Activated naive CD8-positive, alpha-beta T cell treated with anti-CD3 and anti-CD28 coated beads for 36 hours (primary cell): ENCODE measurements at regions not wholly inside any gene's neighbourhood (a gene's known extent, or its start where the extent isn't known, plus 50 kb on each side); places are given as distances from the start of the nearest gene placed in this dataset.

Source experiments
- DNase-seq: peaks from one replicate; pipeline ENCODE4 v3.0.0; 2021
- H3K27ac Mint-ChIP-seq: one replicate; pipeline ENCODE4 v1.8.0; 2022; ENCODE audit warnings: mild to moderate bottlenecking, moderate library complexity, mixed read lengths
- H3K27me3 Mint-ChIP-seq: one replicate; pipeline ENCODE4 v1.8.0; 2022; ENCODE audit warnings: mild to moderate bottlenecking, mixed read lengths
- H3K36me3 Mint-ChIP-seq: one replicate; pipeline ENCODE4 v1.8.0; 2021; ENCODE audit warnings: mild to moderate bottlenecking, mixed read lengths
- H3K4me1 Mint-ChIP-seq: one replicate; pipeline ENCODE4 v1.8.0; 2021; ENCODE audit warnings: mixed read lengths
- H3K4me3 Mint-ChIP-seq: one replicate; pipeline ENCODE4 v1.8.0; 2022; ENCODE audit warnings: mild to moderate bottlenecking, moderate library complexity, mixed read lengths
- H3K9me3 Mint-ChIP-seq: one replicate; pipeline ENCODE4 v1.8.0; 2022; ENCODE audit warnings: mixed read lengths

DNA sequence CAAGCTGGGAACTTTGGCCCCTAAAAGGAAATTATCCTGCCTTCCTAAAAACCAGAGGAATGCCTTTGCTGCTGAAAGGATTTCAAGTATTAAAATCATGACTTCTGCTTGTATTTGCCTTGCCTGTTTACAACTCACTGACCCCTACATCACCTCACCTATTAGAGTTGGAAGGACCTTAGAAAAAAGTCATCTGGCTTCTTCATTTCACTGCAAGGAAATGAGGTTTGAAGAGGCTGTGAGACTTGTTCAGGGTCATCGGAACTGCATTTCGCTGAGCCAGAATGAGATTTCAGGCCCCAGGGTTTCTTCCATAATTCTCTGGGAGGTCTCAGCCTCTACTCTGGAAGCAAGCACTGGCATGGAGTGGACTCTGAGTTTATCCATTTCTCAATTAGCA is 304.1 kb downstream of the BUD13 start:
- Mint-ChIP-seq H3K4me1 (no peaks in the 10 kb centered on the region), H3K9me3 (no peaks in the 10 kb centered on the region), H3K27ac (no peak overlapping the region), H3K27me3 (peaks cover 26% of the 10 kb centered on the region), H3K4me3 (no peak overlapping the region), H3K36me3 (no peaks in the 10 kb centered on the region)
- DNase-seq, result no peak

DNA sequence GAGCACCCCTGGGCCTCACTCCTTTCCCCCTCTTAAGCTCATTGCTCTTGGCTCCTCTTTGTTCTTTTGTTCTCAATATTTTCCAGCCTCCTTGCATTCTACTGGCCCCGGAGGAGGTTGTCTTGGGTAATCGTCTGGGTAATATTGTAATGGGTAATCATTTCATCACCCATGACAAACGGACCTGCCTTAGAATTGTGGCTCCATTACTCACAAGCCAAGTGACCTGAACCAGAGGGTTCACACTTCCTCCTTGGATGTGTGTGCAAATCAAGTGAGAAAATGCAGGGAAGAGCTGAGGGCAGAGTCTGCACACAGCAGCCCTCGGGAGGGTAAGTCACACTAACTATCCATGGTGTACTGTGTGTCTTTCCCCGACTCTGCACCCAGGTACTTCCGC is 305.0 kb downstream of the BUD13 start:
- peaks cover 21% of the 10 kb centered on the region for H3K27me3 Mint-ChIP-seq
- H3K36me3 Mint-ChIP-seq, result no peaks in the 10 kb centered on the region
- H3K9me3 Mint-ChIP-seq, result no peaks in the 10 kb centered on the region
- no peak for DNase-seq
- no peak overlapping the region for H3K27ac Mint-ChIP-seq
- no peaks in the 10 kb centered on the region for H3K4me1 Mint-ChIP-seq
- H3K4me3 Mint-ChIP-seq, result no peak overlapping the region

DNA sequence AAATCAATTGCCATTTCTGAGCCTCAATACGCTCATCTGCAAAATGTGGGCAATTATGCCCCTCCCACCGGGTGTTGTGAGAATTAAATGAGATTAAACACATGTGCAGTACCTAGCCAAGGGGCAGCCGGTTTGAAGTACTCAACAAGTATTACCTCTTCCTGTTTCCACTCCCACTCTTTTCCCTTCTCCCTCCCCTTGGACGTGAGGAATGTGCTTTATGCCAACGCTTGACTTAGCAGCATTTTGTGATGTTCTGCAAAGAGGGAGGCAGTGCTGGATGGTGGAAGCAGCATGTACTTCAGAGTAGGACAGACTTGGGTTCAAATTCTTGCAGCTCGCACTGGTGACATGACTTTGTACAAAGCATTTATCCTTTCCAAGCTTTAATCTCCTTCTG is 306.0 kb downstream of the BUD13 start:
- no peak overlapping the region for H3K27ac Mint-ChIP-seq
- H3K4me3 Mint-ChIP-seq, result no peak overlapping the region
- no peaks in the 10 kb centered on the region for H3K9me3 Mint-ChIP-seq
- no peak for DNase-seq
- H3K36me3 Mint-ChIP-seq, result no peaks in the 10 kb centered on the region
- no peaks in the 10 kb centered on the region for H3K4me1 Mint-ChIP-seq
- H3K27me3 Mint-ChIP-seq, result peaks cover 15% of the 10 kb centered on the region

DNA sequence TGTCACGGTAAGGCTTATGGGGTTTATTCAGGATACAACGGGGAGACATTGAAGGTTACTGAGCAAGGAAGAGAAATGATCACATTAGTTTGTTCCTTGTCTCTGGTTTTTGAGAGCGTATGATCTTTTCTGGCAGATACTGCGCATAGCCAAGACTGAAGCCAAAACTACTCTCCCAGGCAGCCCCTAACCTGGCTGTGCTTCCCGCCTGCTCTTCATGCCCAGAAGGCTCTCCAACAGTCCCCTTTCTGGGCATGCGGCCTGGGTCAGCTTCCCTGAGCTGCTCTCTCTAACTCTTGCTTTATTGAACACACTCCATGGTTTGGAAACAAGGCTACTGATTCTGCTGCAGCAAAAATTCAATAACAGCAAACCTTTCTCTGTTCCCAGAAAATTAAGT is 306.6 kb downstream of the BUD13 start:
- no peaks in the 10 kb centered on the region for H3K9me3 Mint-ChIP-seq
- H3K27ac Mint-ChIP-seq, result no peak overlapping the region
- peaks cover 19% of the 10 kb centered on the region for H3K27me3 Mint-ChIP-seq
- no peaks in the 10 kb centered on the region for H3K4me1 Mint-ChIP-seq
- no peaks in the 10 kb centered on the region for H3K36me3 Mint-ChIP-seq
- DNase-seq, result no peak
- H3K4me3 Mint-ChIP-seq, result no peak overlapping the region

DNA sequence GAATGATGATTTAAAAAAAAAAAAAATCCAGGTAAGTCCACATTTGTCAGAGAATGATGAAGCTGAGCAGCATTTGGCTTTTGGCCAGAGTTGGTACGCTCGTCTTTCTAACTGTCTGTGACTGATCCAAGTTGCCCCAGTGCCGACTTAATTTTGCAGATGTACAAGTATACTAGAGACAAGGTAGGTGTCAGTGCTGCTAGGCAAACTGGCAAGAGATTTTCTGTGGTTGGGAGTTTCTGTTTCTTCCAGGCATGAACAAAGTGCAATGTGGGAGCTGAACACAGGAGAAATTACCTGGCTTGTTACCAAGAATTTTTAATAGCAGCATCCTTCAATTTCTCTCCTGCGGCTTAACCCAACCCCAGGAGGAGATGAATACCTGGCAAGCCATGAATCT is 307.7 kb downstream of the BUD13 start:
- no peak for DNase-seq
- Mint-ChIP-seq H3K4me1 (no peaks in the 10 kb centered on the region), H3K27ac (no peak overlapping the region), H3K36me3 (no peaks in the 10 kb centered on the region), H3K9me3 (no peaks in the 10 kb centered on the region), H3K4me3 (no peak overlapping the region), H3K27me3 (peaks cover 20% of the 10 kb centered on the region)

DNA sequence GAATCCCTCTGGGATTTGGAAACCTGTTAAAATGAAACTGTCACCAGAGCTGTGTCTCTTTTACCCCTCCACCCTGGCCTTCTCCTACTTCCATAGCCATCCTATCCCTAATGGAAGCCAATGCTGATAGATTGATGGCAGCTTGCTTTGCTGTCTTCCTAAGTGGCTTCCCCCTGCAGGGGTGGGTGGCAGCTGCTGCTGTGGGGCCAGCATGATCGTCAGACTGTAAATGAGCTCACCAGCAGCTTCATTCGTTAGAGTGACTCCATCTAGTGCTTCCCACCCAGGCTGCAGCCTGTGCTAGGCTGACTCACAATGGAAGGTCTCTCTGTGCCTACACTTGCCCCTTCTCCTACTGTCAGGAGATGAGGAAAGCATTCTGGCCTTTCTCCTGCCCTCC is 311.0 kb downstream of the BUD13 start:
- H3K27me3 Mint-ChIP-seq, result peaks cover 21% of the 10 kb centered on the region
- H3K9me3 Mint-ChIP-seq, result no peaks in the 10 kb centered on the region
- no peaks in the 10 kb centered on the region for H3K36me3 Mint-ChIP-seq
- H3K4me3 Mint-ChIP-seq, result no peak overlapping the region
- no peaks in the 10 kb centered on the region for H3K4me1 Mint-ChIP-seq
- no peak for DNase-seq
- H3K27ac Mint-ChIP-seq, result no peak overlapping the region

DNA sequence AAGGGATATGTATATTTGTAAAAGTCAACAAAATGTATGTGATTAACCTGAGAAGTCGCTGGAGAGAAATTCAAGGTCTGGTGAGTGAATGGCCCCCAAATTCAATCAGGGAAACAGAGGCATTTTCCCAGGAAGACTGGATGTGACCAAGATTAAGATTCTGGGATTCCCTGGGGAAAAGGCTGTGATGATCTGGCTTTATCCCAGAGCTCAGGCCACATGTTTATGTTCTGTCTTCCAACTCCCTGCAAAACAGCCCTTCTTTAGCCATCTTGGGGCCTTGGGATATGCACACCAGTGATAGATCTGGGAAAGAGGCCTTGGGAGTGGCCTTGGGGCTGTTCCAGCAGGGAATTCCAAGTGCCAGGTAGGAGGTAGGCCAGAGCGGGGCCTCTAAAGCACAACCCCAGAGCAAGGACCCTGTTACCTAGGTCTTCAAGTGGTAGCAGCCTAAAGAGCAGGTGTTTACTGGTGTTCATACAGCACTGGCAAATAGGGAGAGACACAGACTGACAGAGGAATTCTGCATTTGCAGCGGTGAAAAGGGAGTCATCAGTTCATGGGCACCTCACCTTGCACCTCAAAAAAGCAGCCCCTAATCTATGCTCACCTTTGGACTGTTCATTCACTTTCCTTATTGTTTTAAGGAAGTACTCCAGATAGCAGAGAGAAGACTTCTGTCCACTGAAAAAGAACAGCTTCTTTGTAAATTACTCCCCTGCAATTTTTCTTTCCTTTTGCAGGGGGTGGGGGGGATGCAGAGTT is 312.4 kb downstream of the BUD13 start:
- Mint-ChIP-seq H3K4me1 (no peaks in the 10 kb centered on the region), H3K27me3 (peaks cover 17% of the 10 kb centered on the region), H3K36me3 (no peaks in the 10 kb centered on the region), H3K9me3 (no peaks in the 10 kb centered on the region), H3K27ac (no peak overlapping the region), H3K4me3 (no peak overlapping the region)
- no peak for DNase-seq

DNA sequence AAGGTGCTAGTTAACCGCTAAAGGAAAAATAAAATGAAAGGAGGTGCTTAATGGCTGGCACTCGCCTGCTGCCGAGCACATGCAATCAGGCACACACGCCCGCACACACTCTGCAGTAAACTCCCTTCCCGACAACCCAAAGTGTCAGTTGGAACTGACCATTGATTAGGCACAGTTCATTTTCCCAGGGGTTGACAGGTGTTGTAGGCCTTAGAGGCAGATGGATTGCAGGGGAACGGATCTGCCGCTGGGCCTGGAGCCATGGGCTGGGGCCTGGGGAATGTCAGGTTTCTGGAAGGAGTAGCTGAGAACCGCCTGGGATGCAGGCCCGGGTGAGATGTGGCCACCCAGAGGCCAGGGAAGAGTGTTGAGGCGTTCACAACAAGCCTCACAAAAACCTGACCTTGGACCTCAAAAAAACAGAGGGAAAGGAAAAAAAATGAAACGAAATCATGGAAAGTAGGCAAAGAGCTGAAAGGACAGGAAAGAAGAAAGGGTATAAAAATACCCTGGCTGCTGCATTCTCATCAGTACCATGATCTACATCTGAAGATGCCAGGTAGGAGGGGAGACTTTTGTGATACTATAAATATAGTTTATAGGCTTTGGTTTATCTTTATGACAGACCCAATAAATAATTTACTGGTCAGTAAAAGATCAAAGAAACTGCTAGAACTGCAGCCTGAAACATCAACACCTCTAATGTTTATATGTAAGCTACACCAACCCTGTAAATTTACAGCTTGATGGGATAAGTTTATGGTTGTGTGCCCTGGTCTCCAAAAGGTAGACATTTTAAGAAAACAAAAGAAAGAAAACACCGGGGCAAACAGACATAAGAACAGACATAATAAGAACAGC is 313.4 kb downstream of the BUD13 start:
- no peak for DNase-seq
- peaks cover 17% of the 10 kb centered on the region for H3K27me3 Mint-ChIP-seq
- no peak overlapping the region for H3K27ac Mint-ChIP-seq
- no peaks in the 10 kb centered on the region for H3K4me1 Mint-ChIP-seq
- no peaks in the 10 kb centered on the region for H3K9me3 Mint-ChIP-seq
- H3K36me3 Mint-ChIP-seq, result no peaks in the 10 kb centered on the region
- H3K4me3 Mint-ChIP-seq, result no peak overlapping the region

DNA sequence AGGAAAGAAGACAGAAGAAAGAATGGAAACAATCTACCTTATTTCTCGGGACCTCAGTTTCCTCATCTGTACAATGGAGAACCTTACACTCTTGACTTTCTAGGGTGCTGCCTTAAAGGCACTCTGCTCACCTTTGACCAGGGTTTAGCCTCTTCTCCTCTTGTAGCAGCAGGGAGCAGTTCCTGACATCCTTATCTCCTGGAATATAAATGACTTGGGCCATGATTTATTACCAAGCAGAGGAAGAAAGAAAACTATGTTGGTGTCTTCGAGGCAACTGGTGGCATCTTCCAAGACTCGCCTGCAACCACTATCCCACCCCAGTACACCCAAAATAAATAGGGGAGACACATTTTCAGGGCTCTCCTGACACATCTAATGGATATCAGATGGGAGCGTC is 314.2 kb downstream of the BUD13 start:
- no peaks in the 10 kb centered on the region for H3K4me1 Mint-ChIP-seq
- no peak overlapping the region for H3K27ac Mint-ChIP-seq
- DNase-seq, result no peak
- no peak overlapping the region for H3K4me3 Mint-ChIP-seq
- H3K36me3 Mint-ChIP-seq, result no peaks in the 10 kb centered on the region
- peaks cover 17% of the 10 kb centered on the region for H3K27me3 Mint-ChIP-seq
- no peaks in the 10 kb centered on the region for H3K9me3 Mint-ChIP-seq

DNA sequence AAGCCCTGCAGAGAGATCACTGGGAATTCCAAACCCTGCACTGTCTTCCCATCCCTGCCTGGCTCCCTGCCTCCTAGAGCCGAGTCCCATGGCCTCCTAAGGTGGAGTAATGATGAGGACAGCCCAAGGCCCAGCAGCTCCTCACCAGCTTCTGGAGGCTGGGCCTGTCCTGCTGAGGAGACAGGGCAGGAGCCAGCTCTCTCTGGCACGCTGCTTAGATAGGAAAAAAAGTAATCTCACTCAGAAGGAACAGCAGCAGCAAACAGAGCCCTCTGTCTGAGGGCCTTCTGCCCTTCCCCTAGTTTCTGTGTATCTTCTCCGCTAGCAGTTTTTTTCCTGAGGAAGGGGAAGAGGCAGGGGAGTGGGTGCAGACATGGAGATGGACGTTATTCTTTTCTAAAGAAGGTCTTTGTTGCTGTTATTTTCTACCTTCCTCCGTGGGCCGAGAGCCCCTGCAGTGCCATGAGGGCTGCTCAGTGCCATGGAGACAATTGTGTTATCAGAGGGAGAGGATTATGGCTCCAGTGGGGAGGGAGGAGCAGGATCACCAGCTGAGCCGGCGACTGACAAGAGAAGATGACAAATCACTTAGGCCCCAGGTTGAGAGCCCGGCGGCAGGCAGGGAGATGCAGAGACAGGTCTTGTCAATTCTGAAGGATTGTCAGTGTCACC is 315.3 kb downstream of the BUD13 start:
- Mint-ChIP-seq H3K4me3 (no peak overlapping the region), H3K4me1 (no peaks in the 10 kb centered on the region), H3K27ac (no peak overlapping the region), H3K9me3 (no peaks in the 10 kb centered on the region), H3K36me3 (no peaks in the 10 kb centered on the region), H3K27me3 (peaks cover 16% of the 10 kb centered on the region)
- no peak for DNase-seq

DNA sequence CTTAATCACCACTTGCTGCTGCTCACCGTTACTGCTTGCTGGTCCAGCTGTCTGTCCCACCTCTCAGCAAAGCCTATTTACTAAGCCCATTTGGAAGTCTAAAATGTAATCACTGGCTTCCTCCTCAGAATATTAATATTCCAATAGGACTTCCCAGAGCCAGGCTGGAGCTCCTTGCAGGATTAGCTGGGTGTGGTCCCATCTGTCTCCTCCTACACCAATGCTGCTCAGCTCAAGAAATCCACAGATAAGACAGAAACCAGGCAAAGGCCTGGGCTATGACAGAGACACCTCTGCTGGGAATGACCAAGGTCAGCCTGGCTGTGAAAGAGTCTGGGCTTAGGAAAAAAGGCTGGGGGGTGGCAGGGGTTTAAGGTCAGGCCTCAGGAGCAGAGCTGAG is 317.8 kb downstream of the BUD13 start:
- Mint-ChIP-seq H3K4me3 (no peak overlapping the region), H3K4me1 (no peaks in the 10 kb centered on the region)

DNA sequence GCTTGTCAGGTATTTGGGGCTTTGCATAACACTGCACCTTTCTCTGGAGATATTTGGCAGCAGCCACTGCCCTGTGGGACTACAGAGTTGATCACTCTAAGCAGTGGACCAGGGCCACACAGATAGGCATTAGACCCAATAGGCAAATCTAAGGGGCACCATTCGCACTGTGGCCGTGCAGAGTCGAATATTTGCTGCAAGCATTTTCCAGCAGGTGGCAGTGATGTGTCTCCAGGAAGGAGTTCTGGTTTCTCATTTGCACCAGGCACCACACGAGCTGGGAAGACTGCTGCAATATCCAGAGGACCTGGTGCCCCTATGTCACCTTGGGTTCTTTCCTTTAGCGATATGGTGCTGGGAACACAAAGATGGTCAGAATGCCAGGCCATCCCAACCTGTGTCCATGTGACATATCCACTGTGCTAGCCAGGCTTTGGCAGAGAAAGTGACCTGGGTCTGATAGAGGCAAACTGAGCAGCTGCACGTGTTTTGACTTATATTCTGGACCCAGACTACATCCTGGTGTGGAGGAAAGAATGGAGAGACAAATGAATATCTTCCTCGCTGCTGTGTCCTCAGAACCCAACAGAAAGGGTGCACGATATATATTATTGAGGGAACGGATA is 318.7 kb downstream of the BUD13 start:
- no peak overlapping the region for H3K27ac Mint-ChIP-seq
- no peaks in the 10 kb centered on the region for H3K4me1 Mint-ChIP-seq
- peaks cover 2% of the 10 kb centered on the region for H3K9me3 Mint-ChIP-seq
- peaks cover 4% of the 10 kb centered on the region for H3K27me3 Mint-ChIP-seq
- H3K4me3 Mint-ChIP-seq, result no peak overlapping the region
- H3K36me3 Mint-ChIP-seq, result no peaks in the 10 kb centered on the region
- peak; percentile 12 for DNase-seq

More for the DNA sequence above, 317.8 kb downstream of the BUD13 start:
- no peak overlapping the region for H3K27ac Mint-ChIP-seq
- no peaks in the 10 kb centered on the region for H3K36me3 Mint-ChIP-seq
- no peak for DNase-seq
- peaks cover 7% of the 10 kb centered on the region for H3K27me3 Mint-ChIP-seq
- H3K9me3 Mint-ChIP-seq, result peaks cover 2% of the 10 kb centered on the region

DNA sequence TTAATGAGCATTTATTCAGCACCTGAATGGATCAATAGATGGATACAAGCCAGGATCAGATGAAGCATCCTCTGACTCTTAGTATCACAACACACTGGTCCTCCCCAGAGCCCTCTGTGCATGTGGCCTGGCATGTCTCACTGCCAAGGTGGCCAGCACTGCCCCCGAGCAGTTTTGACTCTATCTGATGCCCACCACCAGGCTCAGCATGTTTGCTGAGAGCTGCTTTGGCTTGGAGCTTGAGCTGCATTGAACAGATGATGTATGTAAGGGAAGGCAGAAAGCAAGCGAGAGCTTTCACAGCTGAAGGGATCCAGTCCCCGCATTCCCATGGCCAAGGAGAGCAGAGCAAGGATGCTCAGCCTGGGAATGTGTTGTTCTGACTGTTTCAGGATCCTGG is 320.3 kb downstream of the BUD13 start:
- Mint-ChIP-seq H3K4me3 (no peak overlapping the region), H3K27ac (no peak overlapping the region), H3K9me3 (peaks cover 2% of the 10 kb centered on the region), H3K4me1 (no peaks in the 10 kb centered on the region), H3K36me3 (no peaks in the 10 kb centered on the region), H3K27me3 (peaks cover under 1% of the 10 kb centered on the region)
- DNase-seq, result no peak

DNA sequence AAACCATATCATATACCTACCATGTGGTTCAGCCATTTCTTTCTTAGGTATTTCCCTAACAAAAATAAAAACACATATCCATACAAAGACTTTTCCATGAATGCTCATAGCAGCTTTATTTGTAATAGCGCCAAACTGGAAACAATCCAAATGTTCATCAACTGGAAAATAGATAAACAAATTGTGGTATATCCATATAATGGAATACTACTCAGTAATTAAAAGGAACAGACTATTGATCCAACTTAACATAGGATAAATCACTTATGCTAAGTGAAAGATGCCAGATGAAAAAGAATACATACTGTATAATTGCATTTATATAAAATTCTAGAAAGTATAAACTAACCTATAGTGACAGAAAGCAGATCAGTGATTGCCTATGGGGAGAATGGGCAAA is 323.3 kb downstream of the BUD13 start:
- H3K27ac Mint-ChIP-seq, result no peak overlapping the region
- H3K4me3 Mint-ChIP-seq, result no peak overlapping the region
- H3K4me1 Mint-ChIP-seq, result no peaks in the 10 kb centered on the region
- DNase-seq, result no peak
- H3K27me3 Mint-ChIP-seq, result peaks cover 9% of the 10 kb centered on the region
- H3K9me3 Mint-ChIP-seq, result peaks cover 2% of the 10 kb centered on the region
- H3K36me3 Mint-ChIP-seq, result no peaks in the 10 kb centered on the region
